ENCODE measurements at regions not wholly inside any gene's neighbourhood (a gene's known extent, or its start where the extent isn't known, plus 50 kb on each side); places are given as distances from the start of the nearest gene placed in this dataset.

- no peak for DNase-seq (ENCODE audit: low read depth)
- TF ChIP-seq CTCF (conservative IDR thresholded peaks at IDR 0.05; ENCODE audit: low read depth, low read length), result no peak
- no peak overlapping the region for H3K4me3 ChIP-seq (ENCODE audit: low read length)
These were observed 1537.4 kb downstream of the SLITRK1 start for GRCh38 chr13:82344867-82345266.

GRCh38 chr13:82341116-82341515 lies 1541.2 kb downstream of the SLITRK1 start:
- H3K4me3 ChIP-seq (ENCODE audit: low read length), result no peak overlapping the region
- no peak for TF ChIP-seq CTCF (conservative IDR thresholded peaks at IDR 0.05; ENCODE audit: low read depth, low read length)
- DNase-seq (ENCODE audit: low read depth), result no peak

- no peak overlapping the region for H3K4me3 ChIP-seq (ENCODE audit: low read length)
- TF ChIP-seq CTCF (conservative IDR thresholded peaks at IDR 0.05; ENCODE audit: low read depth, low read length), result peak; percentile 52
- no peak for DNase-seq (ENCODE audit: low read depth)
These were observed 1551.8 kb downstream of the SLITRK1 start for GRCh38 chr13:82330499-82330898.

GRCh38 chr13:82323101-82323500 lies 1559.2 kb downstream of the SLITRK1 start:
- no peak overlapping the region for H3K4me3 ChIP-seq (ENCODE audit: low read length)
- no peak for TF ChIP-seq CTCF (conservative IDR thresholded peaks at IDR 0.05; ENCODE audit: low read depth, low read length)
- DNase-seq (ENCODE audit: low read depth), result no peak

GRCh38 chr13:82305588-82305987 lies 1576.7 kb downstream of the SLITRK1 start:
- no peak overlapping the region for H3K4me3 ChIP-seq (ENCODE audit: low read length)
- no peak for TF ChIP-seq CTCF (conservative IDR thresholded peaks at IDR 0.05; ENCODE audit: low read depth, low read length)
- DNase-seq (ENCODE audit: low read depth), result no peak

- no peak for TF ChIP-seq CTCF (conservative IDR thresholded peaks at IDR 0.05; ENCODE audit: low read depth, low read length)
- DNase-seq (ENCODE audit: low read depth), result no peak
- no peak overlapping the region for H3K4me3 ChIP-seq (ENCODE audit: low read length)
These were observed 1584.2 kb downstream of the SLITRK1 start for GRCh38 chr13:82298106-82298505.

- TF ChIP-seq CTCF (conservative IDR thresholded peaks at IDR 0.05; ENCODE audit: low read depth, low read length), result no peak
- H3K4me3 ChIP-seq (ENCODE audit: low read length), result no peak overlapping the region
- no peak for DNase-seq (ENCODE audit: low read depth)
These were observed 1588.0 kb downstream of the SLITRK1 start for GRCh38 chr13:82294226-82294625.
